Endothelial cell of umbilical vein (primary cell): ENCODE measurements at regions not wholly inside any gene's neighbourhood (a gene's known extent, or its start where the extent isn't known, plus 50 kb on each side); places are given as distances from the start of the nearest gene placed in this dataset.

Source experiments
- BruUV-seq: library from RNA; stranded (reverse); fragments of 400-500 nt; replicated peaks from 2 replicates; lab custom pipeline; 2021; lab: Mats Ljungman, UMichigan
- CTCF ChIA-PET: fragments of 300-600, 350-600 bp; sonication (Branson Sonifier 250); formaldehyde crosslinking; loops from one replicate; lab custom pipeline; 2021; ENCODE audit warnings: antibody characterized with exemption, inconsistent platforms; lab: Charles Lee
- POLR2A ChIA-PET: fragments of 300-600, 350-600 bp; sonication (Branson Sonifier 250); formaldehyde crosslinking; loops from one replicate; lab custom pipeline; 2021; ENCODE audit warnings: antibody characterized with exemption, inconsistent platforms; lab: Charles Lee
- DNase-seq: peaks from one replicate; pipeline ENCODE4 v3.0.0-alpha.2; 2011; ENCODE audit warnings: low read depth, low spot score
- FAIRE-seq: peaks from 2 replicates; lab custom pipeline; 2011; peaks lifted over from hg19 to GRCh38; lab: Jason Lieb, UNC
- H2AFZ ChIP-seq: 2 replicates; pipeline ENCODE4 v1.6.0; 2012; ENCODE audit warnings: low read depth, low read length, control low read depth, inconsistent platforms
- H3K27ac ChIP-seq: 2 replicates; pipeline ENCODE4 v1.5.1; 2011; ENCODE audit warnings: low read depth, mild to moderate bottlenecking, control low read depth, low read length, moderate library complexity; ENCODE audit not compliant: insufficient read depth
- H3K27me3 ChIP-seq, 2 experiments: 2 replicates each; pipeline versions ENCODE4 v1.6.0 to v1.6.1; 2011; ENCODE audit warnings: low read length in 2 of 2, mixed read lengths in 1 of 2; ENCODE audit not compliant: control insufficient read depth in 2 of 2, insufficient read depth in 2 of 2
- H3K36me3 ChIP-seq, 2 experiments: 2 replicates in 1 of 2; 3 replicates in 1 of 2; pipeline ENCODE4 v1.5.1; 2011; ENCODE audit warnings: low read length in 2 of 2, mild to moderate bottlenecking in 1 of 2, moderate library complexity in 1 of 2; ENCODE audit not compliant: control insufficient read depth in 2 of 2, insufficient read depth in 2 of 2; ENCODE audit errors: extremely low read depth in 1 of 2
- H3K4me1 ChIP-seq: 3 replicates; pipeline ENCODE4 v1.5.1; 2011; ENCODE audit warnings: mild to moderate bottlenecking, low read length; ENCODE audit not compliant: control insufficient read depth, insufficient read depth; ENCODE audit errors: extremely low read depth
- H3K4me2 ChIP-seq: 2 replicates; pipeline ENCODE4 v1.6.1; 2011; ENCODE audit warnings: low read length, control low read depth, mixed read lengths; ENCODE audit not compliant: insufficient read depth
- H3K4me3 ChIP-seq, 3 experiments: fragments of 200-600 bp in 1 of 3; sonication (generic), shearing (Covaris generic) in 1 of 3; replicated peaks in 1 of 3; 2 replicates each; pipeline ENCODE4 v1.5.1; 2011 to 2016; ENCODE audit warnings: control low read depth in 3 of 3, low read length in 3 of 3, mild to moderate bottlenecking in 2 of 3, inconsistent platforms in 1 of 3, low read depth in 1 of 3, moderate library complexity in 1 of 3; ENCODE audit not compliant: insufficient read depth in 1 of 3
- H3K79me2 ChIP-seq: 2 replicates; pipeline ENCODE4 v1.6.0; 2012; ENCODE audit warnings: low read length, inconsistent platforms; ENCODE audit not compliant: control insufficient read depth, insufficient read depth
- H3K9ac ChIP-seq: replicated peaks from 2 replicates; pipeline ENCODE3; 2011; ENCODE audit warnings: low read length, control low read depth; ENCODE audit not compliant: insufficient read depth; ENCODE audit errors: extremely low read depth
- H3K9me1 ChIP-seq: replicated peaks from 3 replicates; pipeline ENCODE4 v1.6.0; 2011; ENCODE audit warnings: mild to moderate bottlenecking, low read length; ENCODE audit not compliant: control insufficient read depth, insufficient read depth; ENCODE audit errors: extremely low read depth
- H3K9me3 ChIP-seq: replicated peaks from 2 replicates; pipeline ENCODE4 v1.5.1; 2012; ENCODE audit warnings: low read length, inconsistent platforms; ENCODE audit not compliant: control insufficient read depth, insufficient read depth
- H4K20me1 ChIP-seq: replicated peaks from 2 replicates; pipeline ENCODE3; 2011; ENCODE audit warnings: mild to moderate bottlenecking, low read length; ENCODE audit not compliant: control insufficient read depth, insufficient read depth; ENCODE audit errors: extremely low read depth
- CTCF ChIP-seq, 2 donors: IDR thresholded peaks; 1 replicate in 1 of 2; 2 replicates in 1 of 2; pipeline ENCODE4 v1.5.1; 2011; ENCODE audit warnings: low read length in 2 of 2, mild to moderate bottlenecking in 2 of 2, moderate library complexity in 2 of 2, control low read depth in 1 of 2, inconsistent platforms in 1 of 2, low read depth in 1 of 2; ENCODE audit not compliant: insufficient read depth in 1 of 2; ENCODE audit errors: extremely low read depth in 1 of 2
- FOS ChIP-seq: IDR thresholded peaks from 2 replicates; pipeline ENCODE4 v1.6.1; 2011; ENCODE audit warnings: mild to moderate bottlenecking, low read length, moderate library complexity, borderline replicate concordance; ENCODE audit not compliant: insufficient read depth
- GATA2 ChIP-seq: IDR thresholded peaks from 2 replicates; pipeline ENCODE4 v1.7.0; 2011; ENCODE audit warnings: low read depth, mild to moderate bottlenecking, moderate library complexity, mixed read lengths, low read length; ENCODE audit not compliant: insufficient read length, insufficient read depth
- JUN ChIP-seq: IDR thresholded peaks from 2 replicates; pipeline ENCODE4 v1.6.1; 2011; ENCODE audit warnings: borderline replicate concordance, low read depth; ENCODE audit not compliant: insufficient read length, insufficient read depth
- MAX ChIP-seq: IDR thresholded peaks from 2 replicates; pipeline ENCODE4 v1.6.1; 2011; ENCODE audit not compliant: insufficient read depth, insufficient read length
- MYC ChIP-seq: IDR thresholded peaks from one replicate; pipeline ENCODE4 v1.6.1; 2011; ENCODE audit warnings: mild to moderate bottlenecking, low read depth, low read length
- POLR2A ChIP-seq: IDR thresholded peaks from 2 replicates; pipeline ENCODE4 v1.6.1; 2012; ENCODE audit warnings: low read depth, mild to moderate bottlenecking, control low read depth, low read length
- POLR2AphosphoS5 ChIP-seq: IDR thresholded peaks from 2 replicates; pipeline ENCODE4 v1.6.1; 2012; ENCODE audit warnings: low read depth, mild to moderate bottlenecking, control low read depth, low read length, moderate library complexity; ENCODE audit not compliant: insufficient read depth
- dilution Hi-C: fragments of 300-500 bp; cut with MboI; formaldehyde crosslinking; loops from one replicate; pipeline ENCODE4 v1.15.0; 2019; ENCODE audit warnings: low sequenced_read_pairs; ENCODE audit not compliant: extremely low pct_ligation_motif_present
- intact Hi-C: fragments of 100-400 bp; cut with micrococcal nuclease; formaldehyde crosslinking; loops from one replicate; pipeline ENCODE4 v1.10.0; 2022

- Histone ChIP-seq H3K27me3 (no peaks in the 10 kb centered on the region), H3K27ac (no peak overlapping the region), H3K9ac (no peak overlapping the region), H3K9me1 (no peaks in the 10 kb centered on the region), H2AFZ (no peak overlapping the region), H3K4me3 (no peak overlapping the region), H3K9me3 (no peaks in the 10 kb centered on the region), H4K20me1 (no peaks in the 10 kb centered on the region), H3K4me1 (peaks cover 4% of the 10 kb centered on the region), H3K36me3 (no peaks in the 10 kb centered on the region), H3K79me2 (no peaks in the 10 kb centered on the region), H3K4me2 (no peak overlapping the region)
- dilution Hi-C loops (no loop called here), intact Hi-C loops (no loop called here)
- no TSS peak for BruUV-seq
- CTCF ChIA-PET: no interaction called here
- TF ChIP-seq FOS: peak; percentile 58
- no peak for TF ChIP-seq JUN
- POLR2A ChIA-PET: no interaction called here
- DNase-seq: peak; percentile 28
- no peak for FAIRE-seq
Measured at GRCh38 chr9:38178237-38178636, 109.2 kb upstream of the SHB start.

GRCh38 chr9:38177680-38178079 is 108.7 kb upstream of the SHB start:
- H3K9me1 ChIP-seq: no peaks in the 10 kb centered on the region
- DNase-seq: no peak
- no peak overlapping the region for H3K27ac ChIP-seq
- no peak overlapping the region for H3K4me3 ChIP-seq
- H4K20me1 ChIP-seq: no peaks in the 10 kb centered on the region
- peaks cover 4% of the 10 kb centered on the region for H3K4me1 ChIP-seq
- no peaks in the 10 kb centered on the region for H3K79me2 ChIP-seq
- intact Hi-C loops: no loop called here
- TF ChIP-seq MAX (no peak), CTCF (IDR thresholded peaks at IDR 0.05; ENCODE audit: extremely low read depth in 1 of 2, insufficient read depth in 1 of 2, low read depth in 1 of 2, low read length in 2 of 2) (no peak), FOS (no peak), GATA2 (no peak), JUN (no peak), POLR2AphosphoS5 (no peak), POLR2A (no peak), MYC (no peak)
- no TSS peak for BruUV-seq
- no peak overlapping the region for H2AFZ ChIP-seq
- H3K4me2 ChIP-seq: no peak overlapping the region
- H3K9ac ChIP-seq: no peak overlapping the region
- dilution Hi-C loops: no loop called here
- FAIRE-seq: no peak
- ChIA-PET CTCF (interaction anchor here (0.7 kb wide), 1 partner anchor 18 kb away, joined by 3 read pairs; no protein-coding TSS in a partner anchor), POLR2A (interaction anchor here (0.6 kb wide), 1 partner anchor 124 kb away, joined by 3 read pairs; no protein-coding TSS in a partner anchor)
- no peaks in the 10 kb centered on the region for H3K36me3 ChIP-seq
- no peaks in the 10 kb centered on the region for H3K9me3 ChIP-seq
- no peaks in the 10 kb centered on the region for H3K27me3 ChIP-seq
